Calu3 (cell line): ENCODE measurements at regions not wholly inside any gene's neighbourhood (a gene's known extent, or its start where the extent isn't known, plus 50 kb on each side); places are given as distances from the start of the nearest gene placed in this dataset.
"Not testable (repeated sequence)": the region's sequence is repeated elsewhere in the genome, so short reads cannot be mapped to it uniquely, and the experiment has no call there.

Experiments
- BruUV-seq: library from RNA; stranded (reverse); fragments of 400-500 nt; replicated peaks from 2 replicates; lab custom pipeline; 2021; lab: Mats Ljungman, UMichigan
- CTCF ChIA-PET: fragments of 300-600 bp; sonication (Branson Sonifier 250); formaldehyde crosslinking; loops from one replicate; lab custom pipeline; 2022; ENCODE audit warnings: antibody characterized with exemption; lab: Charles Lee
- DNase-seq: peaks from one replicate; pipeline ENCODE4 v3.0.0; 2022
- H3K27ac Mint-ChIP-seq: one replicate; pipeline ENCODE4 v1.8.0; 2022; ENCODE audit warnings: mixed read lengths; ENCODE audit not compliant: unreplicated experiment
- H3K27me3 Mint-ChIP-seq: one replicate; pipeline ENCODE4 v1.8.0; 2022; ENCODE audit warnings: mixed read lengths; ENCODE audit not compliant: unreplicated experiment
- H3K36me3 Mint-ChIP-seq: one replicate; pipeline ENCODE4 v1.8.0; 2022; ENCODE audit warnings: mild to moderate bottlenecking, moderate library complexity, mixed read lengths; ENCODE audit not compliant: insufficient read depth, unreplicated experiment
- H3K4me1 Mint-ChIP-seq: one replicate; pipeline ENCODE4 v1.8.0; 2022; ENCODE audit warnings: mild to moderate bottlenecking, low read depth, mixed read lengths; ENCODE audit not compliant: unreplicated experiment
- H3K4me3 Mint-ChIP-seq: one replicate; pipeline ENCODE4 v1.8.0; 2022; ENCODE audit warnings: mild to moderate bottlenecking, low read depth, moderate library complexity, mixed read lengths; ENCODE audit not compliant: unreplicated experiment
- H3K9me3 Mint-ChIP-seq: one replicate; pipeline ENCODE4 v1.8.0; 2022; ENCODE audit warnings: low read depth, mixed read lengths; ENCODE audit not compliant: unreplicated experiment
- intact Hi-C: fragments of 100-400 bp; cut with micrococcal nuclease; formaldehyde crosslinking; loops from one replicate; pipeline ENCODE4 v1.10.0; 2022; ENCODE audit not compliant: unreplicated experiment
- TF ChIP-seq, protein P1 (sequence below): fragments of 200-600 bp; IDR thresholded peaks from one replicate; pipeline ENCODE4 v1.8.0; 2022; ENCODE audit warnings: antibody characterized with exemption; ENCODE audit not compliant: unreplicated experiment

DNA sequence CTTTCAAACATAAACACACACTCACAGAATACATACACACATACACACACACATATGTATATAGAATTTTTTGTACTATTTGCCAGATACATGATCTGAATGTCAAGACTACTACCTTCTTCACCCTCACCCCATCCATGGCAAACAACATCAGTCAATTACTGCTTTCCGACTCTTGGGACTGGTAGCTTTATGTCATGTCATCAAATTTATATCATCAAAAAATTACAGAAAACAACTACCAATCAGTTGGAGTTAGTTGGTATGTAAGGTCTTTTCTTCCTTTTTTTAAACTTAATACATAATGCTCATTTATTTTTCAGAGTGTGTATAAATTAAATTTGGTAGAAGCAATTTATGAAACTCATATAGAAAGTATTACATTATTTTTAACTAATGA is 305.7 kb upstream of the MDFIC2 start:
- intact Hi-C loops: no loop called here
- H3K36me3 Mint-ChIP-seq: no peaks in the 10 kb centered on the region
- BruUV-seq: no TSS peak
- no peak overlapping the region for H3K27ac Mint-ChIP-seq
- peaks cover 11% of the 10 kb centered on the region for H3K27me3 Mint-ChIP-seq
- no peaks in the 10 kb centered on the region for H3K4me1 Mint-ChIP-seq
- peaks cover 3% of the 10 kb centered on the region for H3K9me3 Mint-ChIP-seq
- H3K4me3 Mint-ChIP-seq: no peak overlapping the region
- CTCF ChIA-PET: no interaction called here
- DNase-seq: no peak
- TF ChIP-seq, protein P1, sequence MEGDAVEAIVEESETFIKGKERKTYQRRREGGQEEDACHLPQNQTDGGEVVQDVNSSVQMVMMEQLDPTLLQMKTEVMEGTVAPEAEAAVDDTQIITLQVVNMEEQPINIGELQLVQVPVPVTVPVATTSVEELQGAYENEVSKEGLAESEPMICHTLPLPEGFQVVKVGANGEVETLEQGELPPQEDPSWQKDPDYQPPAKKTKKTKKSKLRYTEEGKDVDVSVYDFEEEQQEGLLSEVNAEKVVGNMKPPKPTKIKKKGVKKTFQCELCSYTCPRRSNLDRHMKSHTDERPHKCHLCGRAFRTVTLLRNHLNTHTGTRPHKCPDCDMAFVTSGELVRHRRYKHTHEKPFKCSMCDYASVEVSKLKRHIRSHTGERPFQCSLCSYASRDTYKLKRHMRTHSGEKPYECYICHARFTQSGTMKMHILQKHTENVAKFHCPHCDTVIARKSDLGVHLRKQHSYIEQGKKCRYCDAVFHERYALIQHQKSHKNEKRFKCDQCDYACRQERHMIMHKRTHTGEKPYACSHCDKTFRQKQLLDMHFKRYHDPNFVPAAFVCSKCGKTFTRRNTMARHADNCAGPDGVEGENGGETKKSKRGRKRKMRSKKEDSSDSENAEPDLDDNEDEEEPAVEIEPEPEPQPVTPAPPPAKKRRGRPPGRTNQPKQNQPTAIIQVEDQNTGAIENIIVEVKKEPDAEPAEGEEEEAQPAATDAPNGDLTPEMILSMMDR: no peak

DNA sequence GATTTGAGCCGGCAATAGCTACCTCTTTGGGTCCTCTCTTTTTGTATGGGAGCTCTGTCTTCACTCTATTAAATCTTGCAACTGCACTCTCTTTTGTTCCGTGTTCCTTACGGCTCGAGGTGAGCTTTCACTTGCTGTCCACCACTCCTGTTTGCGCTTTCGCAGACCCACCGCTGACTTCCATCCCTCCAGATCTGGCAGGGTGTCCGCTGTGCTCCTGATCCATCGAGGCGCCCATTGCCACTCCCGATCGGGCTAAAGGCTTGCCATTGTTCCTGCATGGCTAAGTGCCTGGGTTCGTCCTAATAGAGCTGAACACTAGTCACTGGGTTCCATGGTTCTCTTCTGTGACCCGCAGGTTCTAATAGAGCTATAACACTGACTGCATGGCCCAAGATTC is 304.9 kb upstream of the MDFIC2 start:
- H3K4me3 Mint-ChIP-seq, H3K36me3 Mint-ChIP-seq, H3K9me3 Mint-ChIP-seq, CTCF ChIA-PET, BruUV-seq, H3K4me1 Mint-ChIP-seq, intact Hi-C loops, H3K27ac Mint-ChIP-seq, DNase-seq: not testable (repeated sequence)
- peaks cover 11% of the 10 kb centered on the region for H3K27me3 Mint-ChIP-seq

DNA sequence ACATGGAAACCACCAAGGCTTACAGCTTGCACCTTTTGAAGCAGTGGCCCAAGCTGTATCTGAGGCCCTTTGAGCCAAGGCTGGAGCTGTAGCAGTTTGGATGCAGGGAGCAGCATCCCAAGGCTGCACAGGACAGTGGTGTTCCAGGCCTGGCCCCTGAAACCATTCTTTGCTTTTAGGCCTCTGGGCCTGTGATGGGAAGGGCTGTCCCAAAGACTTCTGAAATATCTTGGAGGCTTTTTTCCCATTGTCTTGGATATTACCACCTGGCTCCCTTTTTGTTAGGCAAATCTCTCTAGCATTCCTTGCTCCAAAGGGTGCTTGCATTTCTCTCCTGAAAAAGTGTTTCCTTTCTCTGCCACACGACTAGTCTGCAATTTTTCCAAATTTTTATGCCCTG is 302.8 kb upstream of the MDFIC2 start:
- TF ChIP-seq, protein P1: no peak
- CTCF ChIA-PET: no interaction called here
- peaks cover 10% of the 10 kb centered on the region for H3K27me3 Mint-ChIP-seq

DNA sequence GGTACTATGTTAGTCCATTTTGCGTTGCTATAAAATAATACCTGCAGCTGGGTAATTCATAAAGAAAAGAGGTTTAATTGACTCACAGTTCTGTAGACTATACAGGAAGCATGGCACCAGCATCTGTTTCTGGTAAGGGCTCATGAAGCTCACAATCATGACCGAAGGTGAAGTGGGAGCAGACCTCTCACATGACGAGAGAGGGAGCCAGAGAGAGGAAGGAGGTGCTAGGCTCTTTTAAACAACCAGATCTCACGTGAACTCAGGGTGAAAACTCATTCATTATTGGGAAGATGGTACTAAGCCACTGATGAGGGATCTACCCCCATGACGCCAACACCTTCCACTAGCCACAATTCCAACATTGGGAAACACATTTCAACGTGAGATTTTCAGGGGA is 301.7 kb upstream of the MDFIC2 start:
- no TSS peak for BruUV-seq
- intact Hi-C loops: no loop called here
- Mint-ChIP-seq H3K27me3 (no peaks in the 10 kb centered on the region), H3K27ac (no peak overlapping the region), H3K36me3 (no peaks in the 10 kb centered on the region), H3K4me3 (no peak overlapping the region), H3K9me3 (peaks cover 3% of the 10 kb centered on the region), H3K4me1 (no peaks in the 10 kb centered on the region)
- TF ChIP-seq, protein P1: no peak
- DNase-seq: no peak
- CTCF ChIA-PET: no interaction called here

More for the DNA sequence above, 302.8 kb upstream of the MDFIC2 start:
- intact Hi-C loops: no loop called here
- no TSS peak for BruUV-seq
- no peak for DNase-seq
- H3K36me3 Mint-ChIP-seq: no peaks in the 10 kb centered on the region
- no peak overlapping the region for H3K4me3 Mint-ChIP-seq
- no peak overlapping the region for H3K27ac Mint-ChIP-seq
- H3K4me1 Mint-ChIP-seq: no peaks in the 10 kb centered on the region
- H3K9me3 Mint-ChIP-seq: peaks cover 3% of the 10 kb centered on the region

DNA sequence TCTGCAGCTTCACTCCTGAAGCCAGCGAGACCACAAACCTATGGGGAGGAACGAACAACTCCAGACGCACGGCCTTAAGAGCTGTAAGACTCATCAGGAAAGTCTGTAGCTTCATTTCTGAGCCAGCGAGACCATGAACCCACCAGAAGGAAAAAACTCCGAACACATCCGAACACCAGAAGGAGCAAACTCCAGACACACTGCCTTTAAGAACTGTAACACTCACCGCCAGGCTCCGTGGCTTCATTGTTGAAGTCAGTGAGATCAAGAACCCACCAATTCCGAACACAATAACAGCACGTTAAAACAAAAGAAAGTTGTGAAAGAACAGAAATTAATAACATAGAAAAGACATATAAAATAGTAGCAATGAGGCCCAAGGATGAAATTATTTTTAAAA is 300.5 kb upstream of the MDFIC2 start:
- Mint-ChIP-seq H3K27ac (no peak overlapping the region), H3K4me3 (no peak overlapping the region), H3K27me3 (no peaks in the 10 kb centered on the region), H3K9me3 (peaks cover 3% of the 10 kb centered on the region), H3K36me3 (no peaks in the 10 kb centered on the region), H3K4me1 (no peaks in the 10 kb centered on the region)
- CTCF ChIA-PET: no interaction called here
- no TSS peak for BruUV-seq
- TF ChIP-seq, protein P1: no peak
- no peak for DNase-seq
- intact Hi-C loops: no loop called here

DNA sequence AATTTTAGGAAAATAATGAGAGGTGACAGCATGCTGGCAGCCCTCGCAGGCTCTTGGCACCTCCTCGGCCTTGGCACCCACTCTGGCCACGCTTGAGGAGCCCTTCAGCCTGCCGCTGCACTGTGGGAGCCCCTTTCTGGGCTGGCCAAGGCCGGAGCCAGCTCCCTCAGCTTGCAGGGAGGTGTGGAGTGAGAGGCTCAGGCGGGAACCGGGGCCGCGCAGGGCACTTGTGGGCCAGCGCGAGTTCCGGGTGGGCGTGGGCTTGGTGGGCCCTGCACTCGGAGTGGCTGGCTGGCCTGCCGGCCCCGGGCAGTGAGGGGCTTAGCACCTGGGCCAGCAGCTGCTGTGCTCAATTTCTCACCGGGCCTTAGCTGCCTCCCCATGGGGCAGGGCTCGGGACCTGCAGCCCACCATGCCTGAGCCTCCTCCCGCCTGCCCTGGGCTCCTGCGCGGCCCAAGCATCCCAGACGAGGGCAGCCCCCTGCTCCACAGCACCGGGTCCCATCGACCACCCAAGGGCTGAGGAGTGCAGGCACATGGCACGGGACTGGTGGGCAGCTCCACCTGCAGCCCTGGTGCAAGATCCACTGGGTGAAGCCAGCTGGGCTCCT is 299.3 kb upstream of the MDFIC2 start:
- BruUV-seq, H3K4me3 Mint-ChIP-seq, H3K4me1 Mint-ChIP-seq, H3K27me3 Mint-ChIP-seq, H3K36me3 Mint-ChIP-seq, H3K9me3 Mint-ChIP-seq, H3K27ac Mint-ChIP-seq, intact Hi-C loops, DNase-seq: not testable (repeated sequence)
- CTCF ChIA-PET: interaction anchor here (0.6 to 0.7 kb wide), 2 partner anchors 33 to 186 kb away, joined by 3 to 6 read pairs; no protein-coding TSS in a partner anchor
